ENCODE measurements at regions not wholly inside any gene's neighbourhood (a gene's known extent, or its start where the extent isn't known, plus 50 kb on each side); places are given as distances from the start of the nearest gene placed in this dataset.
"Not testable (repeated sequence)": the region's sequence is repeated elsewhere in the genome, so short reads cannot be mapped to it uniquely, and the experiment has no call there.

GRCh38 chr17:53218723-53219122 is 604.0 kb upstream of the KIF2B start:
- intact Hi-C loops (cut with micrococcal nuclease), result no loop called here
- Mint-ChIP-seq H3K27me3 (no peaks in the 10 kb centered on the region), H3K27ac (no peak overlapping the region), H3K4me1 (ENCODE audit: low read depth) (no peaks in the 10 kb centered on the region), H3K36me3 (ENCODE audit: low read depth) (no peaks in the 10 kb centered on the region), H3K4me3 (no peak overlapping the region), H3K9me3 (peaks cover 20% of the 10 kb centered on the region)

GRCh38 chr17:53217311-53217710 is 605.4 kb upstream of the KIF2B start:
- no peaks in the 10 kb centered on the region for H3K4me1 Mint-ChIP-seq (ENCODE audit: low read depth)
- H3K27me3 Mint-ChIP-seq, result no peaks in the 10 kb centered on the region
- intact Hi-C loops (cut with micrococcal nuclease), result no loop called here
- no peak overlapping the region for H3K27ac Mint-ChIP-seq
- peaks cover 22% of the 10 kb centered on the region for H3K9me3 Mint-ChIP-seq
- H3K4me3 Mint-ChIP-seq, result no peak overlapping the region
- H3K36me3 Mint-ChIP-seq (ENCODE audit: low read depth), result no peaks in the 10 kb centered on the region

GRCh38 chr17:53208935-53209334 is 613.8 kb upstream of the KIF2B start:
- H3K27ac Mint-ChIP-seq; H3K36me3 Mint-ChIP-seq (ENCODE audit: low read depth); intact Hi-C loops (cut with micrococcal nuclease); H3K27me3 Mint-ChIP-seq; H3K9me3 Mint-ChIP-seq; H3K4me1 Mint-ChIP-seq (ENCODE audit: low read depth); H3K4me3 Mint-ChIP-seq: not testable (repeated sequence)

- Mint-ChIP-seq H3K9me3 (no peaks in the 10 kb centered on the region), H3K27me3 (no peaks in the 10 kb centered on the region), H3K4me1 (ENCODE audit: low read depth) (no peaks in the 10 kb centered on the region), H3K27ac (no peak overlapping the region), H3K36me3 (ENCODE audit: low read depth) (no peaks in the 10 kb centered on the region), H3K4me3 (no peak overlapping the region)
- intact Hi-C loops (cut with micrococcal nuclease), result no loop called here
Observed at GRCh38 chr17:53193044-53193443, 629.7 kb upstream of the KIF2B start.

- Mint-ChIP-seq H3K27ac (no peak overlapping the region), H3K4me3 (no peak overlapping the region)
Observed at GRCh38 chr17:53191878-53192277, 630.8 kb upstream of the KIF2B start.

GRCh38 chr17:53186001-53186400 is 636.7 kb upstream of the KIF2B start:
- Mint-ChIP-seq H3K36me3 (ENCODE audit: low read depth) (no peaks in the 10 kb centered on the region), H3K4me1 (ENCODE audit: low read depth) (no peaks in the 10 kb centered on the region), H3K9me3 (peaks cover 10% of the 10 kb centered on the region), H3K27me3 (no peaks in the 10 kb centered on the region), H3K4me3 (no peak overlapping the region), H3K27ac (no peak overlapping the region)
- intact Hi-C loops (cut with micrococcal nuclease), result no loop called here

More at GRCh38 chr17:53191878-53192277, 630.8 kb upstream of the KIF2B start:
- no peaks in the 10 kb centered on the region for H3K36me3 Mint-ChIP-seq (ENCODE audit: low read depth)
- no peaks in the 10 kb centered on the region for H3K4me1 Mint-ChIP-seq (ENCODE audit: low read depth)
- H3K9me3 Mint-ChIP-seq, result no peaks in the 10 kb centered on the region
- intact Hi-C loops (cut with micrococcal nuclease), result no loop called here
- no peaks in the 10 kb centered on the region for H3K27me3 Mint-ChIP-seq

GRCh38 chr17:53176629-53177028 is 646.1 kb upstream of the KIF2B start:
- Mint-ChIP-seq H3K36me3 (ENCODE audit: low read depth) (no peaks in the 10 kb centered on the region), H3K4me3 (no peak overlapping the region), H3K9me3 (peaks cover 15% of the 10 kb centered on the region), H3K27me3 (no peaks in the 10 kb centered on the region), H3K27ac (no peak overlapping the region), H3K4me1 (ENCODE audit: low read depth) (no peaks in the 10 kb centered on the region)
- intact Hi-C loops (cut with micrococcal nuclease), result no loop called here

GRCh38 chr17:53168413-53168812 is 654.3 kb upstream of the KIF2B start:
- no peaks in the 10 kb centered on the region for H3K9me3 Mint-ChIP-seq
- intact Hi-C loops (cut with micrococcal nuclease), result no loop called here
- no peak overlapping the region for H3K4me3 Mint-ChIP-seq
- no peak overlapping the region for H3K27ac Mint-ChIP-seq
- no peaks in the 10 kb centered on the region for H3K4me1 Mint-ChIP-seq (ENCODE audit: low read depth)
- no peaks in the 10 kb centered on the region for H3K36me3 Mint-ChIP-seq (ENCODE audit: low read depth)
- H3K27me3 Mint-ChIP-seq, result no peaks in the 10 kb centered on the region

- H3K4me3 Mint-ChIP-seq, result no peak overlapping the region
- no peaks in the 10 kb centered on the region for H3K27me3 Mint-ChIP-seq
- no peaks in the 10 kb centered on the region for H3K36me3 Mint-ChIP-seq (ENCODE audit: low read depth)
- intact Hi-C loops (cut with micrococcal nuclease), result no loop called here
- H3K9me3 Mint-ChIP-seq, result no peaks in the 10 kb centered on the region
- H3K4me1 Mint-ChIP-seq (ENCODE audit: low read depth), result no peaks in the 10 kb centered on the region
- H3K27ac Mint-ChIP-seq, result no peak overlapping the region
Observed at GRCh38 chr17:53166731-53167130, 656.0 kb upstream of the KIF2B start.

GRCh38 chr17:53150101-53150698 is 672.5 kb upstream of the KIF2B start:
- Mint-ChIP-seq H3K4me1 (ENCODE audit: low read depth) (no peaks in the 10 kb centered on the region), H3K27me3 (no peaks in the 10 kb centered on the region), H3K4me3 (no peak overlapping the region), H3K36me3 (ENCODE audit: low read depth) (no peaks in the 10 kb centered on the region), H3K9me3 (no peaks in the 10 kb centered on the region), H3K27ac (no peak overlapping the region)
- intact Hi-C loops (cut with micrococcal nuclease), result no loop called here

GRCh38 chr17:53149316-53149715 is 673.4 kb upstream of the KIF2B start:
- Mint-ChIP-seq H3K4me1 (ENCODE audit: low read depth) (no peaks in the 10 kb centered on the region), H3K27ac (no peak overlapping the region), H3K27me3 (no peaks in the 10 kb centered on the region), H3K9me3 (no peaks in the 10 kb centered on the region), H3K36me3 (ENCODE audit: low read depth) (no peaks in the 10 kb centered on the region), H3K4me3 (no peak overlapping the region)
- intact Hi-C loops (cut with micrococcal nuclease), result no loop called here

- no peaks in the 10 kb centered on the region for H3K4me1 Mint-ChIP-seq (ENCODE audit: low read depth)
- intact Hi-C loops (cut with micrococcal nuclease), result no loop called here
- no peak overlapping the region for H3K27ac Mint-ChIP-seq
- no peaks in the 10 kb centered on the region for H3K36me3 Mint-ChIP-seq (ENCODE audit: low read depth)
- H3K9me3 Mint-ChIP-seq, result no peaks in the 10 kb centered on the region
- H3K27me3 Mint-ChIP-seq, result no peaks in the 10 kb centered on the region
- no peak overlapping the region for H3K4me3 Mint-ChIP-seq
Observed at GRCh38 chr17:53148058-53148457, 674.7 kb upstream of the KIF2B start.

- intact Hi-C loops (cut with micrococcal nuclease), result no loop called here
- Mint-ChIP-seq H3K4me3 (no peak overlapping the region), H3K9me3 (no peaks in the 10 kb centered on the region), H3K4me1 (ENCODE audit: low read depth) (no peaks in the 10 kb centered on the region), H3K27ac (no peak overlapping the region), H3K27me3 (no peaks in the 10 kb centered on the region), H3K36me3 (ENCODE audit: low read depth) (no peaks in the 10 kb centered on the region)
Observed at GRCh38 chr17:53142890-53143289, 679.8 kb upstream of the KIF2B start.

- Mint-ChIP-seq H3K36me3 (ENCODE audit: low read depth) (no peaks in the 10 kb centered on the region), H3K4me3 (no peak overlapping the region), H3K27me3 (no peaks in the 10 kb centered on the region), H3K9me3 (no peaks in the 10 kb centered on the region), H3K4me1 (ENCODE audit: low read depth) (no peaks in the 10 kb centered on the region), H3K27ac (no peak overlapping the region)
- intact Hi-C loops (cut with micrococcal nuclease), result no loop called here
Observed at GRCh38 chr17:53141731-53142130, 681.0 kb upstream of the KIF2B start.

GRCh38 chr17:53141280-53141679 is 681.4 kb upstream of the KIF2B start:
- H3K4me3 Mint-ChIP-seq, result no peak overlapping the region
- H3K36me3 Mint-ChIP-seq (ENCODE audit: low read depth), result no peaks in the 10 kb centered on the region
- H3K27me3 Mint-ChIP-seq, result no peaks in the 10 kb centered on the region
- H3K27ac Mint-ChIP-seq, result no peak overlapping the region
- intact Hi-C loops (cut with micrococcal nuclease), result no loop called here
- H3K9me3 Mint-ChIP-seq, result no peaks in the 10 kb centered on the region
- no peaks in the 10 kb centered on the region for H3K4me1 Mint-ChIP-seq (ENCODE audit: low read depth)

All from dendritic cell treated with granulocyte-macrophage colony-stimulating factor and Interleukin-4, amounts not matched to agents 40 ng/mL and 50 ng/mL, for 4 days (primary cell).